HG03097 (cell line): ENCODE measurements at regions not wholly inside any gene's neighbourhood (a gene's known extent, or its start where the extent isn't known, plus 50 kb on each side); places are given as distances from the start of the nearest gene placed in this dataset.
"Not testable (repeated sequence)": the region's sequence is repeated elsewhere in the genome, so short reads cannot be mapped to it uniquely, and the experiment has no call there.

Experiments used
- ATAC-seq: cut with Tn5 transposase; IDR thresholded peaks from one replicate; pipeline ENCODE4 v1.9.1; 2021; ENCODE audit not compliant: unreplicated experiment, low FRiP score

DNA sequence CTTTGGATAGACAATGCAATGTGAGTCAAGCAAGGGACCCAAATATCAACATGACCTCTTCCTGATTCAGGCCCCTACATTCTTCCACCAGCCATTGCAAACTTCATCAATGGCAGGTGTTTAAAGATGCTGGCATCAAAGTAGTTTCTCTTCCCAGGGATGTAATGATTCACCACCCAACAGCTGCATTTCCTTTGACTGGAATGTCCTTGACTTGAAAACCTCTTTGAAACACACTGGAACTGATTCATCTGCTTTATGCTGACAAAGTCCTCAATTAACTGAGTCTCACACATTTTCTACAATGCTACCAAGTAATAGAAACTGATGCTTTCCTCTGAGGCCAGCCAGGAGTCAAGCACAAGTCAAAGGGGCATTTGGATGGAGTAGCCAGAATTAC is 385.5 kb downstream of the GBE1 start:
- no peak for ATAC-seq

DNA sequence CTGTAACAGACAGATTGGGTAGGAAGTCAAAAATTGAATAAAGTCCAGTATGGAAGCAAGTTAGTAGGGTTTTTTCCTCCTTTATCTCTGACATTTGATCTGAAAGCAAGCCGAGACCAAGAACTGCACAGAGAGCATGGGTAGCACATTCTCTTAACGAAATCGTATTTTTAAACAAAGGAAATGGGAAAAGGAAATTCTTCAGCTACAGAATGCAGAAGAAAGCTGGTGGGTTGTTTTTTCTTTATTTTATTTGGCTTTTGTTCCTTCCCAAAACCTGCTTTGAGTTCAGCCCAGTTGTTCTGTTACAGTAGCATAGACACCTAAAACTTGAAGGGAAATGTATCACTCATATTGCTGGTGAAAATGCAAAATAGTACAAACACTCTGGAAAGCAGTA is 397.0 kb downstream of the GBE1 start:
- no peak for ATAC-seq

DNA sequence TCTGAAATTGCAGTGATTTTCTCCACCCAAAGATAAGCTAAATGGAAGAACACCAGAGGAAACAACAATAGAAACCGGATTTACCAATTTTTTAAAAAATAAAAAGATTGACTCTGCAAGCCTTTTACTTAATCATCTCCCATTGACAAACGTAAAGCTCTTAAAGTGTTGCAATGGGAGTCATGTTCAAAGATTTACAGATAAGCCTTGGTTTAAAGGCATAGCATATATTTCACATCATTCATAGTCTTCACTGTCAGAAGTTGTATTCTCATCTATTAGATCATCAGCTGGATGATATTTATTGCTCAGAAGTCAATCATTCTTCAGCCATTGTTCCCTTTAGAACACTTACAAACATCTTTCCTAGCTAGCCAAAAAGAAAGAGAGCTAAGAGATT is 397.6 kb downstream of the GBE1 start:
- ATAC-seq: no peak

DNA sequence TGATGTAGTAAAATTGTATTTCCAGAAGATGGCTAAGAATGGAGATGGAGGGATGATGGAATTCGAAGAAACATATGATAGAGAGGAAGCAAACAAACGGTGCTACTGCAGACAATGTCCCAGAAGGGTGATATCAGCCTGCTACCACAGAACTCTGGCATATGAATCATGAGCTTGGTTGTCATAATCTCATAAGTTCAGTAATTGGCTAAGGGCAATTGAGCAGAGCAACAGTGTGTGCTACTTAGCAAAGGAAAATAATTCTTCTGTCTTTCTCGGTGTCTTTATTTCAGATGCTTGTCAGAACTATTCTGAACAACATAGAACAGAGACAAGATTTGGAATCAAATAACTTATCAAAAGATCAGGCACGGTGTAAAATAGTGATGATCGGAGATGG is 407.3 kb downstream of the GBE1 start:
- no peak for ATAC-seq

DNA sequence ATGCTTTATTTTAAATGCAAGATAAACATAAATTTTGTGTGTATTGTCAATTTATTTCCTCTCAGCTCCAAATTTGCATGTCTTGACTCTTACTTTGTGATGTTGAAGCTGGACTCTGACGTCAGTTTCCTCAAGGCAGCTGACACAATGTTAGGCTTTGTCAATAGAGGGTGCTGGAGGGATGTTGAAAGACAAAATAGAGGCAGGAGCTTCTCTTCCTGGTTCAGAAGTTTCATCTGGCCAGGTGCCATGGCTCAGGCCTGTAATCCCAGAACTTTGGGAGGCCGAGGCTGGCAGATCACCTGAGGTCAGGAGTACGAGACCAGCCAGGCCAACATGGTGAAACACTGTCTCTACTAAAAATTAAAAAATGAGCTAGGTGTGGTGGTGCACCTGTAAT is 408.6 kb downstream of the GBE1 start:
- ATAC-seq: no peak

DNA sequence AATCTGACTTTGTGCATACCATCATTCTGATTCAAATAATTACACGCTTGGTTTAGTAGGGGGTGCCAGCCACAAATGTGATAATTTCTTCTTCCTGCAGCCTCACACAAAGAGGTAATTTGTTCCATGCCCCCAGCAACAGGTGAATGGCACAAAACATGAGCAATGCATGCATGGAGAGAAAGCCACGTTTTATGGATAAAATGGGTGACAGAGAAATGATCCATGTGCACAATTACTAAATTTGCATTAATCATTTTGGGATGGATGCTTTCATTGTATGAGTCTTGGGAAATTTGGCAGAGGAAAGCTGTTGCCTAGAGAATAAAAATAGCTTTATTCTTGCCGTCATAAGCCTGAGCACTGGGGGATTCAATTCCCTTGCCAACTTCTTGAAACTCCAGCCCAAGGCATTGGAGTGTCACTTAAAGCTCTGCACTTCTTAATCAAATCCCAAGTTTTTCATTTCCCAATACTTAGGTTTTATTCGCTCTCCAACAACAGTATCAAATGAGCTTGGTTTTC is 411.6 kb downstream of the GBE1 start:
- no peak for ATAC-seq

DNA sequence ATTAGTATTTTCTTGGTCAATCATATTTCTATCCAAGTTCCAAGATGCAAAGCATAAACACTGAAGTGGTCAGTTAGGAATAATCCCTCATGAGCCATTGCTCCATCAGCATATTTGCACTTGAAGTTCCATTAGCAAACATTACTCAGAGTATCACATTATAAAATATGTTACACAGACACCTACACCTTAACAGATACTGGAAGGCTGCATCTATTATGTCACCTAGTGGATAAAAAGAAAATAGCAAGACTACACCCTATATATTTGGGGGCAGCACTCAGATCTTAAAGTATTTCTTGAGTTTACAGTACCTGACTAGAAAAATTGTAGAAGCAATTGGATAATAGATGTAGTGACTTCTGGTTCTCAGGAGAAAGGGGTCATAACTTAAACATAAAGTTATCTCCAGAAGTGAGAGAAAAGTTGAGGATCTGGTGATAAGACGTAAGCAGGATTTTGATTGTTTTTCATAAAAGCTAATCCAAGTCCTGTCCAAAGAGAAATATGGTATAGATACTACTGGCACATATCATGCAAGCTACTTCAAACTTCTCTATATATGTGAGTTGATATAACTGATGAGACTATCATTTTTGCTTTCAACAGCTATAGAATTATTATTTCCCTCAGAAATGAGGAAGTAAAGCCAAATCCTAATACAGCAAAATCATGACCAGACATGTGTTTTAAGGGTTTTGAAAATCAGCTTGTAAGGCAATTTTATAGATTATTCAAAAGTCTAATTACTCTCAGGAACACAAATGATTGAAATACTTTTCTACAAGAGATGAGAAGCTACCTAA is 422.2 kb downstream of the GBE1 start:
- ATAC-seq: peak; percentile 84

DNA sequence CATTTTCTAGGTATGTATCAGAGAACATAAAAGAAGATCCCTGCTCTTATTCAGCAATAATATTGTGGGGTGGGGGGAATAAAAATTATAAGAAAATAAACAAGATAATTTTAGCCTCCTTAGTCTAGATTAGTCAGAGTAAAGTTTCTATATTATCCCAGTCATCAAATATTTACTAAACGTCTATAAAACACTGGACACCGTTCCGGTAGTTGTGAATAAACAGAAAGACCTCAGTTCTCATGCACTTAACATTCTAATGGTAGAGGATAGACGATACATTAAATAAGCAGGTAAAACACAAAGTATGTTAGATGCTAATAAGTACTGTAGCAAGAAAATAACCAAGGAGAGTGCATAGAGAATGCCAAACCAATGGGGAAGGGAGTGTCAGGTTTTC is 425.0 kb downstream of the GBE1 start:
- no peak for ATAC-seq

DNA sequence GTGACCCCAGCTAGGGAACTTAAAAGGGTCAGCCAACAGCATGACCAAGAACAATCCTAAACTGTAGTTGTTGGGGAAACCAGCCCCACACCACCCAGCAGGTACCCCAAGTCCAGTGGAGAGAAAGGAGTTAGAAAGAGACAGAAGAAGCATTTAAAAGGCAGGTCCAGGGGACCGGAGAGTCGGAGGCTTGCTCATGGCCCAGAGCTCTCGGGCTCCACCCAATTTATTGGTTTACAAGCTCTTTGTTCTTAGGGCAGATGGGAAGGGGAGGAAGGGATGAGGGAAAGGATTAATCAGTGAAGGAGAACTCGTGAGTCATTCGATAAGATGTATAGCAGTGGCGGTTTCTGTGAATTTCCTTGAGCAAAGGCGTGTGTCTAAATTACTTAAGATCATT is 431.6 kb downstream of the GBE1 start:
- not testable (repeated sequence) for ATAC-seq

DNA sequence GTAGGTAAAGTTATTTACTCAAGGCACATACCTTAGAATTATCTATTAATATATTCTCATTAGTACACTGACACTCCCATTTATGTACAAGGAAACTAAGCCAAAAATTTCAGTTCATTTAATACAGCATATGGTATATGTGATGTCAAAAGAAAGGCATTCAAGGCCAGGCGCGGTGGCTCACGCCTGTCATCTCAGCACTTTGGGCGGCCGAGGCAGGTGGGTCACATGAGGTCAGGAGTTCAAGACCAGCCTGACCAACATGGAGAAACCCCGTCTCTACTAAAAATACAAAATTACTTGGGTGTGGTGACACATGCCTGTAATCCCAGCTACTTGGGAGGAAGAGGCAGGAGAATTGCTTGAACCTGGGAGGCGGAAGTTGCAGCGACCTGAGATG is 435.2 kb downstream of the GBE1 start:
- ATAC-seq: no peak

DNA sequence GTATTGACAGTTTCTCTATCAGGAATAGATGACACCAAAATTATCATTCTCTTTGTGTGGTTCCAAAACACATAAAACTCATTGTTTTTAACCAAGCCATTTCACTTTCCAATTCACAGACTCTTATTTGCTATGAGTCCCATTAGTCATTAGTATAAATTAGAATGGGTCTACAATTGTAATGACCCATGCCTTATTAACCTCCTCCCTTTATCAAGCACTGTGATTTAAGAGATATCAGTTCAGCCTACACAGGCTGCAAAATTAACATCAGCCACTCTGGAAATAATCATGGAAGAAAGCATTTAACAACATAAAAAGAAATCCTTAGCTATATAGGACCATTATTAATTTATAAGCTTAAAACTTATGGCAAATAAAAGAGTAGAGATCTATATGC is 440.6 kb downstream of the GBE1 start:
- ATAC-seq: no peak

DNA sequence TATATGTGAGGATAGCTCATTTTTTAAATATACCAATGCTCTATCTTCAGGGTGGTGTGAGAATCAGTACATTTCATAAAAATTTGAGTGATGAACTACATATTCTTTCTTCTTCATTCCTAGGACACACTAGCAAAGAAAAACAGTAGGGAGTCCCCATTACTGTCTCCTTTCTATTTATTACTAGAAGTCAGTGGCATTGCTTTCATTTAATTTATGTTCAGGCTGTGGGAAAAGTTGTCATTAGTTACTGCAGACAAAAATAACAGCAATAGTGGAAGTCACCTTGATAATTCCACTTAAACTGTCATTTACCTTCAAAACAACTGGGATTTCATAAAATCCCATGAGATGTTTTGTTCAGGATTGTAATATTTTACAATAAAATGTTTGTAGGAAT is 446.4 kb downstream of the GBE1 start:
- ATAC-seq: no peak

DNA sequence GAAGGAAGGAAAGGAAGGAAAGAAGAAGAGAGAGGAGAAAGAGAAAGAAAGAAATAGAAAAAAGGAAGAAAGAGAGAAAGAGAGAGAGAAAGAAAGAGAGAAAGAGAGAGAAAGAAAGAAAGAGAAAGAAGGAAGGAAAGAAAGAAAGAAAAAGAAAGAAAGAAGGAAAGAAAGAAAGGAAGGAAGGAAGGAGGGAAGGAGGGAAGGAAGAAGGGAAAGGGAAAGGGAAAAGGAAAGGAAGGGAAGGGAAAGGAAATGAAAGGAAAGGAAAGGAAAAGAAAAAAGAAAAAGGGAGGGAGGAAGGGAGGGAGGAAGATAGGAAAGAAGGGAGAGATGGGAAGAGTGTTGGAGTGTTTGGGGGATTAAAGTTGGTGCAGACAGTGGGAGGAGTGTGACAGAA is 450.1 kb downstream of the GBE1 start:
- ATAC-seq: no peak

DNA sequence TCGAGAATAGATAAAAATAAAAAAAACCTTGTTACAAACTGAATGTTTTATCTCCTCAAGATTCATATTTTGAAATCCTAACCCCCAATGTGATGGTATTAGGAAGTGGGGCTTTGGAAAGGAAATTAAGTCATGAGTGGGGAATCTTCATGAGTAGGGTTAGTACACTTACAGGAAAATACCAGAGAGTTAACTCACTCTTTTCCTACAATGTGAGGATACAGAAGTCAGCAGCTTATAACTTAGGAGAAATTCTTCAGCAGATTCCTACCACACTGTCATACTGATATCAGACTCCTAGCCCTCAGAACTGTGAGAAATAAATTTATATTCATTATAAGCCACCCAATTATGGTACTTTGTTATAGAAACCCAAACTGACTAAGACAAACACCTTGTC is 453.1 kb downstream of the GBE1 start:
- ATAC-seq: no peak

DNA sequence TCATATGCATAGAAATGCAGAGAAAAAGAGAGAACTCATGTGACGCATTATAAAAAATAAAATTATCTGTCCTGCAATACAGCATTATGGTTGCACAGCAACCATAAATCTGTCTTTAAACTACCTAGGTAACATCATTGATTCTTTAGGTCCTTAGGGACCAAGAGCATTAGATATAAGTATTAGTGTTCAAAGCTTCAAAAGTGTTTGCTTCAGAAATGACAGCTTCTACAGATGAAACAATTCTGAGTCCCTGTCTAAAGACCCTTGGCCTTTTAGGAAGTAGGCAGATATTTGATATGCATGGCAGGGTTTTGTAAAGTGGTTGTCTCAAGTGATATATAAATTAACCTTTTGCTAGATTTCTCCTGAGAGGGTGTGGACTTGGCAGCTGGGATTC is 454.2 kb downstream of the GBE1 start:
- no peak for ATAC-seq

DNA sequence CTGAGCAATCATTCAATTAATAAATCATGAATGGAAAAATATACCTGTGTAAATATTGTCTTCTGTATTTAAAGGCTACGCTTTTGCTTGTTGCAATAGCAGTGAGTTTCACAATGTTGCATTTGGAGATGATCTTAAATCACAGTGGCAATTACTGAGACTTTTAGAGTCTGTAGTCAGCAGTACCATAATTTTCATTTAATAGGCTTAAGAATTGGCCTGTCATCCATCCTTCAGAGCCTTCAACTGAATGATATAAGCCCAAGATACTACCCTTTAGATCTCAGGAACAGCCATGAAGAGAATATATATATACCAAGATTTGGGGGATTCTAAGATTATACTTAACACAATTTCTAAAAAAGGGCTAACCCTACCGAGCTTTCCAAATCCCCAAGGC is 458.1 kb downstream of the GBE1 start:
- no peak for ATAC-seq

DNA sequence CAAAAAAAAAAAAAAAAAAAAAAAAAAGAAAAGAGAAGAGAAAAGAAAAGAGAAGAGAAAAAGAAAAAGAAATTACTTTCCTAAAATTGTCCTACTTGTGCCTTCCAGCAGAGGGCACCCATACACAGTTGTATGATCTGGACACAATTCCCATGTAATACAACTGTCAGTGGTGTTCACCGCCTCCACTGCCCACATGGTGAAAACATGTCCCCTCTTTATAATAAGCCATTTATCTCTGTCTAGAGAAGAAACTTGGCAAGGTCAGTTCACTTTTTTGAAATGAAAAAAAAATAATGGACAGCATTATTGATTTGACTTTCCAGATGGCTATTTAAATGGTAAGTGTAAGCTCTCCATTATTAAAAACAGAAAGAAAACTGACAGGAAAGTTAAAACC is 459.4 kb downstream of the GBE1 start:
- peak; percentile 57 for ATAC-seq

DNA sequence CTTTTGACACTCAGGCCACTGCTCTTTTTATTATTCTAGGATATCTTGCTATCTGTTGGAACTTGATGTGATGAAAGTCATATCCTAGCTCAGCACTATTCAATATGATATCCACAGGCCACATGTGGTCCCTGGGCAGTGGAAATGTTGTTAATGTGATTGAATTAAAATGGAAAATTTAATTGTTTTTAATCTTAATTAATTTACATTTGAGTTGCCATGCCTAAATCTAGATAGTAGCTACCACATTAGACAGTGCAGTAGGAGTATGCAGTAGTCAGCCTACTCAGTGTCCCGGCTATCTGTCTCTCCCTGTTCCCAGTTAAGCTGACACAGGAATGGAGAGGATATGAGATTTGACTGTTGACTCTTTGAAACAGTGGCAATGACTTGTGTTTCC is 460.2 kb downstream of the GBE1 start:
- no peak for ATAC-seq

DNA sequence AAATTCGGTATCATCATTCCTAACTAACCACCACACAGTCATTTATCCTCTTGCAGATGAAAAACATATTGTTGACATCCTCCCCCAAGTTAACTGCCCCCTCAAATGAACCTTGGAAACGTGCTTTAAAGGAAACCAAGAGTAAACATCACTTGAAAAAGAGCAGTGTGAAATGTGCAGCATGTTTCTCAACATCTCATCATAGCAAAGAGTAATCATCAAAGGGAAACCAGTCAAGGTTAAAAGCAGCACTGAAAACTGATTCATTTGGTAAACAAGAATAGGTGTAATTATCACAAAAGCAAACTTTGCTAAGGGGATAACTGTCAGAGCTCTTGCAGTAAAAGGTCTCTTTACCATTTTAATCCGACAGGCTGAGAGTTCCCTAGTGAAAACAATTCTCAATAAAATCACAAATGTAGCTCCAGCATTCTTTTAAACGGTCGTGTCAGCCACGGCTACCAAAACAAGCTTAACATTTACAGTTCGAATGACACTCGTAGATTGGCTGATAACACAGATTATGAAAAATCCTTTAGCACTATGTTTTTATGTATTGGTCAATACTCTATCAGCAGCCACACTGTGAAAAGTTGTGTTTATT is 461.0 kb downstream of the GBE1 start:
- ATAC-seq: no peak

DNA sequence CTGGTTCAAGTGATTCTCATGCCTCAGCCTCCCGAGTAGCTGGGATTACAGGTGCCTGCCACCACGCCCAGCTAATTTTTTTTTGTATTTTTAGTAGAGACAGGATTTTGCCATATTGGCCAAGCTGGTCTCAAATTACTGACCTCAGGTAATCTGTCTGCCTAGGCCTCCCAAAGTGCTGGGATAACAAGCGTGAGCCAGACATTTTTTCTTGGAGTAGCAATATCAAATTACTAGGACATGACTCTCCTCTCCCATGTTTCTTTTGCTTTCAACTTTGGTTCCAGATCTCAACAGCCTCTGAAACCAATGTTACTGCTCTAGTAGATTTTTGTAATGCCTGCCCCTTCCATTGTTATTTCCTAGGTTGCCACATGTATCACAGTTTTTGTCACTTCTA is 462.0 kb downstream of the GBE1 start:
- no peak for ATAC-seq

DNA sequence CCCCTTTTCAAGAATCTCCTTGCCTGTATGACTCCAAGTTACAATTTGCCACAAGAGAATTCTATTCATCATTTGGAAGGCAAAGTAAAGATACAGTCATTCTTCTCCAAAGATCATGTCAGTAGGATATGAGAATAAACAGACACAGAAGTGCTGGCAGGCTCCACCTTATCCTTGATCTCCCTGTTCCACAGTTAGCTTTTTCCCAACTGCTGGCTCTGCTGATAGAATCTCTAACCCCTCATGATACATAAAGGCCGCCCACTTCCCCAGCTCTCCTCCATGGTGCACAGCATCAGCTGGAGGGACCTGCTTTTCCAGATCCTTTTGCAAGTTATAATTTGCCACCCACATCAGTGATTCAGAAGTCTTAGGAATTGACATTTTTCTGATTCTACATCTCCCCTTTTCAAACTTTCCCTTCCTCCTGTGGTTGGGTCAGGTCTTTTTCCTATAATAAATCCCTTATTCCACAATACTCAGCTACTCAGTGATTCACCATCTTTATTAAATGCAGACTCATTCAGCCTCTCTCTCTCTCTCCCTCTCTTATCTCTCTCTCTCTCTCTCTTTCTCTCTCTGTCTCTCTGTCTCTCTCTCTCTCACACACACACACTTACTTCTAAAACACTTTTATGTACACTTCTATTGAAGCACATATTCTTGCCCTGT is 465.4 kb downstream of the GBE1 start:
- no peak for ATAC-seq

DNA sequence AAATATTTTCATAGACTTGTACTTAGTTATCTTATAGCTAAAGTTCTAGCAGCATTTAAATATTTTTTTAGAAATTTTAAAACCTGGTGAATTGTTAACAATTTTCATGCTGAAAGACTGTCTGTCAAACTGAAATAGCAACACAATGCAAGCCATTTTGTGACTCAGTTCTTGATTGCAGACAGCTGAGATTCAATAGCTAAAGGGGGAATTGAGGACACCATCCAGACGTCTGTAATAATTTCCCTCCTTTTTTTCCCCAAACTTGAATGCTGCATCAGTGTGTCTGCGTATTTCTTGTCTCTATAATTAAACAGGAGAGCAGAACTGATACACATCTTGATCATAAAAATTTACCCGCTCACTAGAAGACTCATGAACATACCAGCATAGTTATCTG is 468.3 kb downstream of the GBE1 start:
- no peak for ATAC-seq
